ENCODE measurements at regions not wholly inside any gene's neighbourhood (a gene's known extent, or its start where the extent isn't known, plus 50 kb on each side); places are given as distances from the start of the nearest gene placed in this dataset.

DNA sequence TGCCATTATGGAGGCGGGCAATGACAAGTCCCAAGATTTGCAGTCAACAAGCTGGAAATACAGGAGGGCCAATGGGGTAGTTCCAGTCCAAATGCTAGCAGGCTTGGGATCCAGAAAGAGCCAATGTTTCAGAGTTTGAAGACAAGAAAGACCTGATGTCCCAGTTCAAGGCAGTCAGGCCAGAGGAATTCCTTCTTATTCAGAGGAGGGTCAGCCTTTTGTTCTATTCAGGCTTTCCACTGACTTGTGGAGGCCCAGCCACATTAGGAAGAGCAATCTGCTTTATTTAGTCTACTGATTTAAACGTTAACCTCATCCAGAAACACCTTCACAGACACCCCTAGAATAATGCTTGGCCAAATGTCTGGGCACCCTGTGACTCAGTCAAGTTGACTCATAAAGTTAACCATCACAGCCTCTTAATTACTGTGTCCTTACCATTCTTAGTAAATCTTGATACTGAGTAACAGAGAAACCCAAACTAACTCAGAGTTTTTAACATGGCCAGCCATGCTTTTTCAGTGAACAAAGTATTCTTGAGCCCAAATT lies 50.9 kb upstream of the NPHP3 start:
- TF ChIP-seq, protein P1, sequence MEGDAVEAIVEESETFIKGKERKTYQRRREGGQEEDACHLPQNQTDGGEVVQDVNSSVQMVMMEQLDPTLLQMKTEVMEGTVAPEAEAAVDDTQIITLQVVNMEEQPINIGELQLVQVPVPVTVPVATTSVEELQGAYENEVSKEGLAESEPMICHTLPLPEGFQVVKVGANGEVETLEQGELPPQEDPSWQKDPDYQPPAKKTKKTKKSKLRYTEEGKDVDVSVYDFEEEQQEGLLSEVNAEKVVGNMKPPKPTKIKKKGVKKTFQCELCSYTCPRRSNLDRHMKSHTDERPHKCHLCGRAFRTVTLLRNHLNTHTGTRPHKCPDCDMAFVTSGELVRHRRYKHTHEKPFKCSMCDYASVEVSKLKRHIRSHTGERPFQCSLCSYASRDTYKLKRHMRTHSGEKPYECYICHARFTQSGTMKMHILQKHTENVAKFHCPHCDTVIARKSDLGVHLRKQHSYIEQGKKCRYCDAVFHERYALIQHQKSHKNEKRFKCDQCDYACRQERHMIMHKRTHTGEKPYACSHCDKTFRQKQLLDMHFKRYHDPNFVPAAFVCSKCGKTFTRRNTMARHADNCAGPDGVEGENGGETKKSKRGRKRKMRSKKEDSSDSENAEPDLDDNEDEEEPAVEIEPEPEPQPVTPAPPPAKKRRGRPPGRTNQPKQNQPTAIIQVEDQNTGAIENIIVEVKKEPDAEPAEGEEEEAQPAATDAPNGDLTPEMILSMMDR (IDR thresholded peaks at IDR 0.05): no peak
- no peak for TF ChIP-seq POLR2A (IDR thresholded peaks at IDR 0.05)

Data from prostate gland (tissue), 2 donors.